ENCODE measurements at regions not wholly inside any gene's neighbourhood (a gene's known extent, or its start where the extent isn't known, plus 50 kb on each side); places are given as distances from the start of the nearest gene placed in this dataset.

GRCh38 chrX:73768160-73768559, 84.4 kb downstream of the XIST start:
- TF ChIP-seq CTCF (IDR thresholded peaks at IDR 0.05): no peak
- no peak for TF ChIP-seq POLR2A (IDR thresholded peaks at IDR 0.05)
- TF ChIP-seq EP300 (IDR thresholded peaks at IDR 0.05): no peak
